Sigmoid colon (tissue), 4 donors: ENCODE measurements at regions not wholly inside any gene's neighbourhood (a gene's known extent, or its start where the extent isn't known, plus 50 kb on each side); places are given as distances from the start of the nearest gene placed in this dataset.

Experiments
- CTCF ChIP-seq, 4 experiments: fragments of 450-650 bp in 3 of 4; fragments of 200-600 bp in 1 of 4; IDR thresholded peaks; one replicate each; pipeline ENCODE4 v1.5.1; 2016 to 2019; ENCODE audit warnings: antibody characterized with exemption in 4 of 4, mild to moderate bottlenecking in 3 of 4, moderate library complexity in 2 of 4
- EP300 ChIP-seq, 4 donors: sonication (generic); formaldehyde crosslinking; IDR thresholded peaks; one replicate each; pipeline ENCODE4 v1.6.1; 2017; ENCODE audit warnings: antibody characterized with exemption in 4 of 4
- POLR2A ChIP-seq, 2 donors: fragments of 450-650 bp; IDR thresholded peaks; one replicate each; pipeline ENCODE4 v1.6.1; 2016; ENCODE audit warnings: antibody characterized with exemption in 2 of 2, mild to moderate bottlenecking in 2 of 2, moderate library complexity in 2 of 2
- POLR2AphosphoS5 ChIP-seq, 4 donors: sonication (generic); formaldehyde crosslinking; IDR thresholded peaks; one replicate each; pipeline ENCODE4 v1.6.1; 2017; ENCODE audit warnings: antibody characterized with exemption in 4 of 4

- TF ChIP-seq POLR2A (IDR thresholded peaks at IDR 0.05) (no peak), EP300 (IDR thresholded peaks at IDR 0.05) (no peak), POLR2AphosphoS5 (IDR thresholded peaks at IDR 0.05) (no peak), CTCF (IDR thresholded peaks at IDR 0.05) (no peak)
Measured at GRCh38 chr11:29324328-29324727, 692.5 kb downstream of the KCNA4 start.
